ENCODE measurements at regions not wholly inside any gene's neighbourhood (a gene's known extent, or its start where the extent isn't known, plus 50 kb on each side); places are given as distances from the start of the nearest gene placed in this dataset.
"Not testable (repeated sequence)": the region's sequence is repeated elsewhere in the genome, so short reads cannot be mapped to it uniquely, and the experiment has no call there.

GRCh38 chr3:3448468-3448867, 269.0 kb upstream of the CRBN start:
- no peak for DNase-seq
- H3K27me3 ChIP-seq, result no peaks in the 10 kb centered on the region
- no peaks in the 10 kb centered on the region for H3K9me3 ChIP-seq
- H3K4me3 ChIP-seq, result no peak overlapping the region
- no peaks in the 10 kb centered on the region for H3K36me3 ChIP-seq

- no peak overlapping the region for H3K4me3 ChIP-seq
- no peaks in the 10 kb centered on the region for H3K36me3 ChIP-seq
- no peaks in the 10 kb centered on the region for H3K9me3 ChIP-seq
- no peak for DNase-seq
- H3K27me3 ChIP-seq, result no peaks in the 10 kb centered on the region
These were observed 268.1 kb upstream of the CRBN start for GRCh38 chr3:3447641-3448040.

GRCh38 chr3:3446251-3446650, 266.8 kb upstream of the CRBN start:
- no peak for DNase-seq
- H3K4me3 ChIP-seq, result no peak overlapping the region
- no peaks in the 10 kb centered on the region for H3K9me3 ChIP-seq
- no peaks in the 10 kb centered on the region for H3K36me3 ChIP-seq
- no peaks in the 10 kb centered on the region for H3K27me3 ChIP-seq

- DNase-seq, result no peak
- H3K36me3 ChIP-seq, result no peaks in the 10 kb centered on the region
- H3K4me3 ChIP-seq, result no peak overlapping the region
- no peaks in the 10 kb centered on the region for H3K27me3 ChIP-seq
- H3K9me3 ChIP-seq, result no peaks in the 10 kb centered on the region
These were observed 264.0 kb upstream of the CRBN start for GRCh38 chr3:3443482-3443881.

- H3K27me3 ChIP-seq, result no peaks in the 10 kb centered on the region
- no peaks in the 10 kb centered on the region for H3K9me3 ChIP-seq
- H3K36me3 ChIP-seq, result no peaks in the 10 kb centered on the region
- DNase-seq, result no peak
- H3K4me3 ChIP-seq, result no peak overlapping the region
These were observed 254.2 kb upstream of the CRBN start for GRCh38 chr3:3433711-3434110.

GRCh38 chr3:3429841-3430240, 250.3 kb upstream of the CRBN start:
- H3K4me3 ChIP-seq, result no peak overlapping the region
- no peaks in the 10 kb centered on the region for H3K36me3 ChIP-seq
- no peaks in the 10 kb centered on the region for H3K9me3 ChIP-seq
- no peak for DNase-seq
- no peaks in the 10 kb centered on the region for H3K27me3 ChIP-seq

- H3K9me3 ChIP-seq, H3K36me3 ChIP-seq, H3K4me3 ChIP-seq, DNase-seq, H3K27me3 ChIP-seq: not testable (repeated sequence)
These were observed 228.2 kb upstream of the CRBN start for GRCh38 chr3:3407707-3408106.

GRCh38 chr3:3405131-3405530, 225.6 kb upstream of the CRBN start:
- Histone ChIP-seq H3K36me3 (no peaks in the 10 kb centered on the region), H3K4me3 (no peak overlapping the region), H3K27me3 (no peaks in the 10 kb centered on the region), H3K9me3 (no peaks in the 10 kb centered on the region)
- DNase-seq, result no peak

- Histone ChIP-seq H3K27me3 (no peaks in the 10 kb centered on the region), H3K36me3 (no peaks in the 10 kb centered on the region), H3K9me3 (no peaks in the 10 kb centered on the region), H3K4me3 (no peak overlapping the region)
- no peak for DNase-seq
These were observed 224.2 kb upstream of the CRBN start for GRCh38 chr3:3403700-3404099.

GRCh38 chr3:3392946-3393345, 213.5 kb upstream of the CRBN start:
- H3K27me3 ChIP-seq, result no peaks in the 10 kb centered on the region
- no peaks in the 10 kb centered on the region for H3K9me3 ChIP-seq
- DNase-seq, result no peak
- no peak overlapping the region for H3K4me3 ChIP-seq
- H3K36me3 ChIP-seq, result no peaks in the 10 kb centered on the region

GRCh38 chr3:3383461-3383860, 204.0 kb upstream of the CRBN start:
- H3K27me3 ChIP-seq, result no peaks in the 10 kb centered on the region
- H3K9me3 ChIP-seq, result no peaks in the 10 kb centered on the region
- DNase-seq, result no peak
- H3K36me3 ChIP-seq, result no peaks in the 10 kb centered on the region
- no peak overlapping the region for H3K4me3 ChIP-seq

- no peak for DNase-seq
- Histone ChIP-seq H3K4me3 (no peak overlapping the region), H3K27me3 (no peaks in the 10 kb centered on the region), H3K36me3 (no peaks in the 10 kb centered on the region), H3K9me3 (no peaks in the 10 kb centered on the region)
These were observed 192.8 kb upstream of the CRBN start for GRCh38 chr3:3372210-3372777.

- H3K4me3 ChIP-seq, result no peak overlapping the region
- no peaks in the 10 kb centered on the region for H3K36me3 ChIP-seq
- H3K27me3 ChIP-seq, result no peaks in the 10 kb centered on the region
- DNase-seq, result no peak
- H3K9me3 ChIP-seq, result no peaks in the 10 kb centered on the region
These were observed 188.8 kb upstream of the CRBN start for GRCh38 chr3:3368306-3368705.

GRCh38 chr3:3366386-3366785, 186.9 kb upstream of the CRBN start:
- H3K27me3 ChIP-seq, result no peaks in the 10 kb centered on the region
- no peaks in the 10 kb centered on the region for H3K9me3 ChIP-seq
- no peak overlapping the region for H3K4me3 ChIP-seq
- H3K36me3 ChIP-seq, result no peaks in the 10 kb centered on the region
- DNase-seq, result no peak

GRCh38 chr3:3365716-3366115, 186.2 kb upstream of the CRBN start:
- H3K4me3 ChIP-seq, result no peak overlapping the region
- no peak for DNase-seq
- H3K27me3 ChIP-seq, result no peaks in the 10 kb centered on the region
- H3K9me3 ChIP-seq, result no peaks in the 10 kb centered on the region
- no peaks in the 10 kb centered on the region for H3K36me3 ChIP-seq

- DNase-seq, result no peak
- H3K4me3 ChIP-seq, result no peak overlapping the region
- H3K9me3 ChIP-seq, result no peaks in the 10 kb centered on the region
- no peaks in the 10 kb centered on the region for H3K36me3 ChIP-seq
- no peaks in the 10 kb centered on the region for H3K27me3 ChIP-seq
These were observed 177.4 kb upstream of the CRBN start for GRCh38 chr3:3356846-3357245.

GRCh38 chr3:3355442-3355841, 176.0 kb upstream of the CRBN start:
- Histone ChIP-seq H3K9me3 (no peaks in the 10 kb centered on the region), H3K4me3 (no peak overlapping the region), H3K36me3 (no peaks in the 10 kb centered on the region), H3K27me3 (no peaks in the 10 kb centered on the region)
- no peak for DNase-seq

- Histone ChIP-seq H3K4me3 (no peak overlapping the region), H3K27me3 (no peaks in the 10 kb centered on the region), H3K36me3 (no peaks in the 10 kb centered on the region), H3K9me3 (no peaks in the 10 kb centered on the region)
- DNase-seq, result no peak
These were observed 173.7 kb upstream of the CRBN start for GRCh38 chr3:3353153-3353552.

GRCh38 chr3:3351226-3351625, 171.7 kb upstream of the CRBN start:
- H3K9me3 ChIP-seq, result no peaks in the 10 kb centered on the region
- no peak for DNase-seq
- no peak overlapping the region for H3K4me3 ChIP-seq
- H3K36me3 ChIP-seq, result no peaks in the 10 kb centered on the region
- H3K27me3 ChIP-seq, result no peaks in the 10 kb centered on the region

Measured in MG63 (cell line).